GM13976 (cell line): ENCODE measurements at regions not wholly inside any gene's neighbourhood (a gene's known extent, or its start where the extent isn't known, plus 50 kb on each side); places are given as distances from the start of the nearest gene placed in this dataset.

Experiments
- DNase-seq: peaks from one replicate; pipeline ENCODE4 v3.0.0; 2012; ENCODE audit warnings: low spot score
- in situ Hi-C: fragments of 300-500 bp; cut with MboI; formaldehyde crosslinking; loops from one replicate; pipeline ENCODE4 v1.12.0; 2022; ENCODE audit warnings: low sequenced_read_pairs, mixed read lengths, inconsistent platforms; ENCODE audit not compliant: unreplicated experiment
- TF ChIP-seq, protein P1 (sequence below): IDR thresholded peaks from 2 replicates; pipeline ENCODE4 v1.5.1; 2012; ENCODE audit warnings: borderline replicate concordance, mild to moderate bottlenecking; ENCODE audit not compliant: insufficient read depth; ENCODE audit errors: extremely low read depth, missing control alignments, control extremely low read depth

DNA sequence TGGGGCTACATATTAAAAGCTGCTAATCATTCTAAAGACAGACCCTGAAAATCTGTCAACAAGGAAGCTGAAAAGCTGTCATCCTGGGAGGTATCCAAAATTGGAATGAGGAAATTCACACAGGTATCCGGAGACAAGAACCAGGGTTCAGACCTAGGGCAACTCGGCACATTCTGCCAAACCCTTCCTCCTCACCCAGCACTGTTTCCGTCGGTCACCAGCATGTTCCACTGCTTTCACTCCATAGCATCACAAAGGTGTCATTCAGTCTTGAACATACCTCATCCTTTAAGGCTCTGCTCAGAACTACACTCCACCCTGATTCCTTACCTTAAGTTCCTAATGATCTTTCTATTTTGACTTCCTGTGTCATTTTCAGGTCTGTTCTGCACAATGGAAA is 153.1 kb upstream of the RASA1 start:
- in situ Hi-C loops: loop anchor here (10.0 kb wide), 1 partner anchor 230 kb away; no protein-coding TSS in a partner anchor
- DNase-seq: no peak
- TF ChIP-seq, protein P1, sequence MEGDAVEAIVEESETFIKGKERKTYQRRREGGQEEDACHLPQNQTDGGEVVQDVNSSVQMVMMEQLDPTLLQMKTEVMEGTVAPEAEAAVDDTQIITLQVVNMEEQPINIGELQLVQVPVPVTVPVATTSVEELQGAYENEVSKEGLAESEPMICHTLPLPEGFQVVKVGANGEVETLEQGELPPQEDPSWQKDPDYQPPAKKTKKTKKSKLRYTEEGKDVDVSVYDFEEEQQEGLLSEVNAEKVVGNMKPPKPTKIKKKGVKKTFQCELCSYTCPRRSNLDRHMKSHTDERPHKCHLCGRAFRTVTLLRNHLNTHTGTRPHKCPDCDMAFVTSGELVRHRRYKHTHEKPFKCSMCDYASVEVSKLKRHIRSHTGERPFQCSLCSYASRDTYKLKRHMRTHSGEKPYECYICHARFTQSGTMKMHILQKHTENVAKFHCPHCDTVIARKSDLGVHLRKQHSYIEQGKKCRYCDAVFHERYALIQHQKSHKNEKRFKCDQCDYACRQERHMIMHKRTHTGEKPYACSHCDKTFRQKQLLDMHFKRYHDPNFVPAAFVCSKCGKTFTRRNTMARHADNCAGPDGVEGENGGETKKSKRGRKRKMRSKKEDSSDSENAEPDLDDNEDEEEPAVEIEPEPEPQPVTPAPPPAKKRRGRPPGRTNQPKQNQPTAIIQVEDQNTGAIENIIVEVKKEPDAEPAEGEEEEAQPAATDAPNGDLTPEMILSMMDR: no peak

DNA sequence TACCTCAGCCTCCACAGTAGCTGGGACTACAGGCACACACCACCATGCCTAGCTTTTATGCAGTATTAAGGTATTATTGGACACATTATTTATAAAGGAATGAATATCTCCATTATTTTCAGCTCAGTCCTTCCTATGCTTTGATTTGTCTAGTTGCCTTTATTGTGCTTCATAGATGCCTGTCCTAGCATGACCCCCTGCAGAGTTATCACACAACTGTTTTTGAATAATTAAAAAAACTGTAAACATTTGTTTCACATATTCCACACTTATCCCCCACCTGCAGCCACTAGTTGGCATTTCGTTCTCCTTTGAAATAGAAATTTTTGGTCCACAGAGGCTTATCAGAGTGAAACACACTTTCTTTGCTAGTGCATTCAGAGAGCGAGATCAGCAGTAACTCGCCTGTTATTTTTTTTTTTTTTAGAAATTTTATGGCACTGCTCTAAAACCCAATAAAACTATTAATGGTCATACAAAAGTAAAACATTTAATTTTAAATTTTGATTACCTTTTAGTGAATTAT is 151.8 kb upstream of the RASA1 start:
- DNase-seq: no peak
- TF ChIP-seq, protein P1: no peak
- in situ Hi-C loops: loop anchor here (10.0 kb wide), 1 partner anchor 229 kb away; no protein-coding TSS in a partner anchor

DNA sequence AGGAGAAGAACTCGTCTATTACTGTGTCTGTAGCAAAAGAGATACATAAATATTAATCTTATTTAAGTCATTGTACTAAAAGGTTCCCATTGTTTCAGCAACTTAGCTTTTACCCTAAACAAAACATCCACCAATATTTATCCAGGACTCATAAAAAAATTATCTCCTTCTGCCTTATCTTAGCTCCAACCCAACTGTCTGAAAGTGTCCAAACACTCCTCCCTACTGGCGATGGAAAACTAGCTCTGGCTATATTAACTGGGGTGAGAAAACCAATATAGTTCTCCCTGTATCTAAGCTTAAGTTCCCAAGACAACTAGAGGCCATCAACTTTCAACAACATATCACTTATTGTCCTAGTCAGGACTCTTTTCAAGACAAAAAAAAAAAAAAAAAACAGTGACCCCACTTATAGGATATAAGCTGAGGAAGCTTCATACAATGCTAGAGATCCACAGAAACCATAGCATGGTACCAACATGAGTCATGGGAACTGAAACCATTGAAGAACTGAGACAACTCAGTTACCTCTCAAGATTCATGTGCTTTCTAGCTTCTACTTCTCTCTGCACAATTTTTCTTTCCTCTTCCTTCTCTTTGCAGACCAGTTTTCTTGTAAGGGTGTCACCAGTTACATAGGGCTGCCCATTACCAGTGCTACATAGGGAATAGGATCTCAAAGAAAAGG is 150.7 kb upstream of the RASA1 start:
- in situ Hi-C loops: loop anchor here (10.0 kb wide), 1 partner anchor 228 kb away; no protein-coding TSS in a partner anchor
- TF ChIP-seq, protein P1: no peak
- DNase-seq: peak; percentile 73

DNA sequence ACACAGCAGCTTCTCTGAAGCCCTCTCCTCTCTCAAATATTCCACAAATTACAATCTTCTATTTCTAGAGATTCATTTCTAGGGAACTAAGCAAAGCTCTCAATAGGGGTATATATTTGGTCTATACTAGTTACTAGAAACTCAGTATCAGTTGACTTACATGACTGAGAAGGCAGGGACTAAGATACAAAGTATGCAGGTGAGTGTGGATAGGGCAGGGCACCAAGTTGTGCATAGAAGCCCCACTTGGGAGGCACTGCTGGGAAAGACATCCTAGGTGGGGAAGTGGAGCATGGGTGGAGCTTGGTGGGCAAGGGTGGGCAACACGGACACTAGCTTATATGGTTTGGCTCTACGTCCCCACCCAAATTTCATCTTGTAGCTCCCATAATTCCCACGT is 148.1 kb upstream of the RASA1 start:
- DNase-seq: no peak
- TF ChIP-seq, protein P1: no peak
- in situ Hi-C loops: loop anchor here (10.0 kb wide), 1 partner anchor 225 kb away; no protein-coding TSS in a partner anchor

DNA sequence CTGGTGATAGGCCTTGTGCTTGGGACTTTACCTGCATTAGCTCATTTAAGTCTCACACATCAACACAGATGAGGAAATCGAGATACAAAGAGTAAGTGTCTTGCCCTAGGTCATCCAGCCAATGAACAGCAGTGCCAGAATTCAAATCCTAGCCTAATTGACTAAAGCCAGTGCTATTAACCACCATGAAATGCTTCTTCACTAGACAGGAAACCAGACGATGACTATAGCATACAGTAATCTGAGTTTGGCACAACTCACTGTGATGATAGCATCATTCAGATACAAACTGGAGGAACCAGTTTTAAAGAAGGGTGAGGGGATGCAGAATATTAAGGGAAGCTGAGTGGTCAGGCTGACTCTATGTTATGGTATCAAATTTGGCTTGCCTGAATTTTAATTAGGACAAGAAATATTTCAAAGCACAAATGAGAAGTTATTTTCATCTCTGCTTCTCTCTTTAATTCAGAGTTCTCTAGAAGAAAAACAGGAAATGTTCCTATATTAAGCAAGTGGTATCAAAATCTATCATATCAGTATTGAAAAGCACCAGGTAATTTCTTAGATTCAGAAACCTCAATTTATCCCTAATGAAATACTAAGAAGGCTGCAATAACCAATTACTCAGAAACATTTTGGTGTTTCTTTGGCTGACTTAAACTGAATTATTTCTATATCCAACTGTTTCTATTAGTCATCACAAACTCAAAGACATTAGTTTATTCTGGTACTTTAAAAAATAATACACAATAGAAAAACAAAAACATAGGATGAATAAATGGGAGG is 147.0 kb upstream of the RASA1 start:
- DNase-seq: peak; percentile 18
- in situ Hi-C loops: no loop called here
- TF ChIP-seq, protein P1: no peak

DNA sequence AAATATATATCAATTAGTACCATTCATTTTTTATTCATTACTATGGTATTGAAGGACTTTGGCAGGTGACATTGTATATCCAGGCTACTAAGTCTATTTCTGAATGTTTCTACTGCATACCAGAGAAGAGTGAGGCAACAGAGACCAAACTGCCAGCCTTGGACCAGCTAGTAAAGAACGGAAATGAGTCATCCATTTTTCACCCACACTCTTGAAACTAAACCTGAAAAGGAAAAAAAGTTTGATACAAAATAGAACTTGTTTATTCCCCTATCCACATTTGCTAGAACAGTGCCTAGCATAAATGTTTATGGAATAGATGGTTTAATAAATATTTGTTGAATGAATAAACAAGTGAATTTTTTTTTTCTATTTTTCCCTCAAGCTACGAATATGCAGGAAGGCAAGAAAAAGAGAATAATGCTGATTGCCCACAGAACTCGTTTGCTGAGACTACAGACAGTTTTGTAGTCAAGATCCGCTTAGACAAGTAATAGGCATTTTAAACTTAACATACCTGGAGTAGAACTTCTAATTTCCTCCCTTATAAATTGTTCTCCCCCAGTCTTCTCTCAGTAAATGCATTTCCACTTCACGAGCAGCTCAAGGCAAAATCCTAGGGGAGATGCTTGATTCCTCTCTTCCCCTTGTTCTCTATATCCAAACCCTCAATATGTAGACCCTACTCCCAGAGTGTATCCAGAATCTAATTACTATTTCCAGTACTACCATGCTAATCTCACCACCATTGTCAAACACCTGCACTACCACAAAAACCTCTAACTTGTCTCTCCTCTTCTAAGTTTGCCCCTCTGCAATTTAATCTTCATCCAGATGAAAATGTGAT is 146.2 kb upstream of the RASA1 start:
- TF ChIP-seq, protein P1: no peak
- DNase-seq: peak; percentile 40
- in situ Hi-C loops: no loop called here
